GM23248 (cell line): ENCODE measurements at regions not wholly inside any gene's neighbourhood (a gene's known extent, or its start where the extent isn't known, plus 50 kb on each side); places are given as distances from the start of the nearest gene placed in this dataset.
"Not testable (repeated sequence)": the region's sequence is repeated elsewhere in the genome, so short reads cannot be mapped to it uniquely, and the experiment has no call there.

ENCODE experiments used
- EZH2 ChIP-seq: fragments of 200-600 bp; sonication (generic); IDR thresholded peaks from 2 replicates; pipeline ENCODE4 v1.6.1; 2018; ENCODE audit warnings: antibody characterized with exemption, mild to moderate bottlenecking; ENCODE audit not compliant: insufficient read depth, poor library complexity, severe bottlenecking
- EZH2phosphoT487 ChIP-seq: fragments of 200-600 bp; sonication (generic); IDR thresholded peaks from 2 replicates; pipeline ENCODE4 v1.6.1; 2018; ENCODE audit warnings: antibody characterized with exemption, moderate library complexity, mild to moderate bottlenecking, low read depth; ENCODE audit not compliant: insufficient read depth

GRCh38 chr4:9692791-9693491, 88.5 kb upstream of the DRD5 start:
- not testable (repeated sequence) for TF ChIP-seq EZH2, EZH2phosphoT487
